Medulla oblongata (tissue), 1 donor: ENCODE measurements at regions not wholly inside any gene's neighbourhood (a gene's known extent, or its start where the extent isn't known, plus 50 kb on each side); places are given as distances from the start of the nearest gene placed in this dataset.
A peak's percentile ranks its signal among the peaks of the same experiment; 100 is the strongest.

Experiments
- DNase-seq: peaks from one replicate; pipeline ENCODE4 v3.0.0-alpha.2; 2015; ENCODE audit errors: extremely low spot score

GRCh38 chr16:77553130-77553529, 118.3 kb upstream of the ADAMTS18 start:
- DNase-seq, result no peak

- no peak for DNase-seq
These were observed 120.3 kb upstream of the ADAMTS18 start for GRCh38 chr16:77555126-77555525.

- no peak for DNase-seq
These were observed 121.0 kb upstream of the ADAMTS18 start for GRCh38 chr16:77555791-77556190.

- no peak for DNase-seq
These were observed 121.5 kb upstream of the ADAMTS18 start for GRCh38 chr16:77556201-77556873.

- no peak for DNase-seq
These were observed 122.6 kb upstream of the ADAMTS18 start for GRCh38 chr16:77557385-77557784.

DNA sequence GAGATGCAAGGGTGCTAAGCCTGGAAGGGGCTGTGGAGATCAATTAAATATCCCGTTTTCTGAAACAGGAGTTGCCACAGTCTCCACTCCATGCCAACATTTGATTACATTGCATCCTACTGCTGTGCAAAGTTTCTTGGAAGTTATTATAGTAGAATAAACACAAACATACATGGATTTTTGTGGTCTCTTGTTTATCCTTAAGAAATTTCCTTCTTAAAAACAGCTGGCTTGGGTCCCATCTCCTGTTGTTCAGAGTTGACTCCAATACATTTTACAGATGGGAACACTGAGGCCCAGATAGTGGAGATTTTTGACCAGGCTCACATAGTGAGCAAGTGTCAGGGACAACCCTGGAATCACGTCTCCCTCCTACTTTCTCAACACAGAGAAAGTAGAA, 124.0 kb upstream of the ADAMTS18 start:
- no peak for DNase-seq

- no peak for DNase-seq
These were observed 127.7 kb upstream of the ADAMTS18 start for GRCh38 chr16:77562497-77562896.

- no peak for DNase-seq
These were observed 130.1 kb upstream of the ADAMTS18 start for GRCh38 chr16:77564791-77565390.

GRCh38 chr16:77569406-77569805, 134.6 kb upstream of the ADAMTS18 start:
- no peak for DNase-seq

GRCh38 chr16:77570574-77570973, 135.7 kb upstream of the ADAMTS18 start:
- DNase-seq, result no peak

- no peak for DNase-seq
These were observed 136.5 kb upstream of the ADAMTS18 start for GRCh38 chr16:77571115-77571862.

DNA sequence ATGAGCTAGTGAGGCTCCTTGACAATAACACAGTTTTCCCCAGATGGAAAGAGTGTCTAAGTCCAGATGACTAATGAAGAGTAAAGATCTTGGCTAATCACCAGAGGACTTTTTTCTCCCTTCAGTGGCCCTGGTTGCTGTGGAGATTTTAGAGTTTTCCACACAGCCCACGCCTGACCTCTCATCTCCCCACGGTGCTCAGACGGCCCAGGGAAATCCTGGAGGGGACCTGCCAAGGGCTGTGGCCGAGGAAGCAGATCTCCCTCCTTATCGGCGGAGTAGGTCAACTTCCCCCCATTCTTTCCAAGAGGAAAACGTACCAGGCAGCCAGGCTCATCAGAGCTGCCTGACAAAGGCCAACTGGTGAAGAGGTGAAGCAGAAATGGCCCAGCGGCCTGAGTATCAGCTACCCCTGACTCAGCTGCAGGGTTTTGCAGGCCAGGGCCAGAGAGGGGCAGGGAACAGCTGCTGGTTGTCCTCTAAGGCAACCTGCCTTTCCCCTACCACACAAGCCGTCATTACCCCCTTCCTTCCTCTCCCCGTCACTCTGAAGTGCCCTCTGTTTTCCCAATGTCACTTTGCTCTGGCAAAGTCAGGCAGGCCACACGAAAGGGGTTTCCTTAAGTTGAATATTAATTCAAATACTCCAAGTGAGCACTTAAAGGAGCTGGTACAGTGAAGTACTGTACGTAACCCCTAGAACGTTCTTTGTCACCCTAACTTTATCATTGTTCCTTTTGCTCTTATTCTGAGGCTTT, 140.2 kb upstream of the ADAMTS18 start:
- no peak for DNase-seq

- DNase-seq, result no peak
These were observed 142.9 kb upstream of the NUDT7 start for GRCh38 chr16:77579351-77579891.

- no peak for DNase-seq
These were observed 140.6 kb upstream of the NUDT7 start for GRCh38 chr16:77581706-77582105.

- DNase-seq, result peak; percentile 72
These were observed 138.0 kb upstream of the NUDT7 start for GRCh38 chr16:77584205-77584859.

GRCh38 chr16:77585379-77586251, 136.7 kb upstream of the NUDT7 start:
- DNase-seq, result no peak

DNA sequence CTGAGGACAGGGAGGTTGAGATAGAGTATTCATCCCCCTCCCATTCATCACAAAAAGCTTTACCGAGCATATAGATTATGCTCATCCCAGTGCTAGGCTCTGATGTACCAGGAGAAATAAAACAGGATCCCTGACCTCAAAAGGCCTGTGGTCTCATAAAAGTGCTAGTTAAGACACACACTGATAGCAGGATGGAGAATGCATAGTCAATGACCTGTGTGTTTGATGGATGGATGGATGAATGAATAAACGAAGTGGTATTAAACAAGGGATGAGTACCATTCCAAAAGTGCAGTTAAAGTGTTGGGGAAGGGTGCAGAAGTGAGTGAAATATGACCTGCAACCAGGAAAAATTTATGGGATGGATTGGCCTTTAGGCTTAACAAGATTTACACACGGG, 133.9 kb upstream of the NUDT7 start:
- no peak for DNase-seq

GRCh38 chr16:77589071-77589765, 133.1 kb upstream of the NUDT7 start:
- no peak for DNase-seq

DNA sequence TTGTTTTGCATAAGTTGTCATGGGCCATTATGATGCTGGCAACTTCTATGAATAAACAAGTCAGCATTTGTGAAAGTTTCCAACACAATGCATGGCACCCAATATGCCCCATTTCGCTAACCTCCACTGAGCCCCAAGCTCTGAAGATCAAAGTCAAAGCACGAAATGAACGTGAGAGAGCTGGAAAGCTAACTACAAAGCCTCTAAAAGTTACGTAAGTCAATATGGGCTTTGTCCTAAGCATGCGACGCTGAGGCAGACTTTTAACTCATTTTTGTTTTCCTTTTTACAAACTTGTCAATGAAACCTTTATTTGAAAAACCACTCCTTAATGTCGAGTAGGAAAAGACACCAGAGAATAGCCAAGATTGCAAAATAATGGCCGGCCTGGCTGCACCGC, 131.6 kb upstream of the NUDT7 start:
- DNase-seq, result no peak

DNA sequence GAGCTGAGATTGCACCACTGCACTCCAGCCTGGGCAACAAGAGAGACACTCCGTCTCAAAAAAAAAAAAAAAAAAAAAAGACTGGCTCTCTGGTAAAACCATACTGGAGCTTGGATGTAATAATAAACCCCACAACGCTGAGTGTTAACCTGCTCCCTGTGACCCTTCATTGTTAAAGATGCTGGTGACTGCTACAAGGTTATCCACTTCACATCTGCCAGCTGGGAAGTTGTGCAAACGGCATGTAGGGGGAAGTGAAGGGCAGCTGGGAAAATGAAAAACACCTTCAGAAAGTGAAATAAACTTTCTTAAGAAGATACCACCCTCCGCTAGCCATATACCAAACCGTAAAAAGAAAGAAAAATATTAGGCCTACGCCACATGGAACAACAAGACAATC, 131.0 kb upstream of the NUDT7 start:
- no peak for DNase-seq
